LNCaP clone FGC (cell line): ENCODE measurements at regions not wholly inside any gene's neighbourhood (a gene's known extent, or its start where the extent isn't known, plus 50 kb on each side); places are given as distances from the start of the nearest gene placed in this dataset.

ENCODE experiments used
- DNase-seq: peaks from one replicate; pipeline ENCODE4 v3.0.0-alpha.2; 2011; ENCODE audit warnings: low read depth
- H3K4me3 ChIP-seq: 2 replicates; pipeline ENCODE4 v1.5.1; 2011; ENCODE audit warnings: mild to moderate bottlenecking, low read depth, low read length, control low read depth
- CTCF ChIP-seq: IDR thresholded peaks from 2 replicates; pipeline ENCODE4 v1.5.1; 2012; ENCODE audit warnings: mild to moderate bottlenecking; ENCODE audit not compliant: control insufficient read depth, insufficient read depth; ENCODE audit errors: extremely low read depth

- DNase-seq, result no peak
These were observed 82.9 kb upstream of the EXOC1L start for GRCh38 chr4:55736605-55737183.

GRCh38 chr4:55742655-55743202 is 76.9 kb upstream of the EXOC1L start:
- DNase-seq, result no peak
- no peak for TF ChIP-seq CTCF
- no peak overlapping the region for H3K4me3 ChIP-seq

More at GRCh38 chr4:55736605-55737183, 82.9 kb upstream of the EXOC1L start:
- TF ChIP-seq CTCF, result peak; percentile 41; the same call in 1 of the 2 replicates
- no peak overlapping the region for H3K4me3 ChIP-seq

- DNase-seq, result no peak
- H3K4me3 ChIP-seq, result no peak overlapping the region
- TF ChIP-seq CTCF, result no peak
These were observed 75.2 kb upstream of the EXOC1L start for GRCh38 chr4:55744369-55744768.

- no peak for DNase-seq
- no peak for TF ChIP-seq CTCF
- H3K4me3 ChIP-seq, result no peak overlapping the region
These were observed 74.6 kb upstream of the EXOC1L start for GRCh38 chr4:55745014-55745413.

GRCh38 chr4:55747793-55748192 is 71.8 kb upstream of the EXOC1L start:
- TF ChIP-seq CTCF, result no peak
- no peak for DNase-seq
- H3K4me3 ChIP-seq, result no peak overlapping the region

- DNase-seq, result no peak
- no peak overlapping the region for H3K4me3 ChIP-seq
- no peak for TF ChIP-seq CTCF
These were observed 69.9 kb upstream of the EXOC1L start for GRCh38 chr4:55749666-55750065.

GRCh38 chr4:55752810-55753209 is 66.8 kb upstream of the EXOC1L start:
- TF ChIP-seq CTCF, result no peak
- no peak for DNase-seq
- no peak overlapping the region for H3K4me3 ChIP-seq
